GM12878 (cell line): ENCODE measurements at regions not wholly inside any gene's neighbourhood (a gene's known extent, or its start where the extent isn't known, plus 50 kb on each side); places are given as distances from the start of the nearest gene placed in this dataset.

ENCODE experiments used
- BHLHE40 ChIP-seq, 2 experiments: fragments of 450-650 bp in 1 of 2; IDR thresholded peaks; 2 replicates each; pipeline ENCODE4 v1.6.1; 2011 to 2017; ENCODE audit warnings: low read depth in 2 of 2, borderline replicate concordance in 1 of 2, improper control_type of control experiment in 1 of 2, low read length in 1 of 2, mild to moderate bottlenecking in 1 of 2
- CBX3 ChIP-seq: fragments of 200-600 bp; sonication (generic); IDR thresholded peaks from 2 replicates; pipeline ENCODE4 v1.6.1; 2016; ENCODE audit warnings: low read depth, borderline replicate concordance
- CUX1 ChIP-seq: IDR thresholded peaks from 2 replicates; pipeline ENCODE4 v1.6.1; 2012; ENCODE audit warnings: improper control_type of control experiment, low read depth, low read length; ENCODE audit not compliant: insufficient replicate concordance
- ELK1 ChIP-seq: IDR thresholded peaks from 2 replicates; pipeline ENCODE4 v1.6.1; 2012; ENCODE audit warnings: low read depth, low read length, improper control_type of control experiment
- FOXM1 ChIP-seq: IDR thresholded peaks from 2 replicates; pipeline ENCODE4 v1.6.1; 2012; ENCODE audit warnings: low read depth, mild to moderate bottlenecking, inconsistent platforms, low read length, moderate library complexity
- IKZF2 ChIP-seq, 2 experiments: fragments of 450-650 bp; IDR thresholded peaks; 2 replicates each; pipeline ENCODE4 v1.6.1; 2017; ENCODE audit warnings: mild to moderate bottlenecking in 2 of 2, moderate library complexity in 2 of 2
- NKRF ChIP-seq: fragments of 450-650 bp; conservative IDR thresholded peaks from 2 replicates; pipeline ENCODE4 v1.6.1; 2017; ENCODE audit warnings: mild to moderate bottlenecking, moderate library complexity
- PAX8 ChIP-seq: fragments of 450-650 bp; IDR thresholded peaks from 2 replicates; pipeline ENCODE4 v1.6.1; 2017; ENCODE audit warnings: mild to moderate bottlenecking, moderate library complexity
- RAD51 ChIP-seq: fragments of 450-650 bp; IDR thresholded peaks from 2 replicates; pipeline ENCODE4 v1.6.1; 2016; ENCODE audit warnings: moderate library complexity, mild to moderate bottlenecking, inconsistent platforms
- REST ChIP-seq: IDR thresholded peaks from 2 replicates; pipeline ENCODE4 v1.6.1; 2012; ENCODE audit warnings: mild to moderate bottlenecking, low read depth, low read length
- RUNX3 ChIP-seq: IDR thresholded peaks from 2 replicates; pipeline ENCODE4 v1.6.1; 2012; ENCODE audit warnings: low read length, inconsistent platforms
- ZBED1 ChIP-seq: IDR thresholded peaks from 2 replicates; pipeline ENCODE4 v1.6.1; 2016; ENCODE audit warnings: borderline replicate concordance
- ZNF274 ChIP-seq: IDR thresholded peaks from one replicate; pipeline ENCODE4 v1.8.0; 2011; ENCODE audit not compliant: insufficient read length, insufficient read depth
- ZNF687 ChIP-seq: fragments of 450-650 bp; IDR thresholded peaks from 2 replicates; pipeline ENCODE4 v1.6.1; 2017; ENCODE audit warnings: mild to moderate bottlenecking, moderate library complexity

- TF ChIP-seq NKRF: no peak
- TF ChIP-seq IKZF2 (IDR thresholded peaks at IDR 0.05): 0 out of 4 replicates have a peak, but pooled peaks of 1 of the 2 experiments have one; percentile 23
- no peak for TF ChIP-seq RAD51
- no peak for TF ChIP-seq REST
- no peak for TF ChIP-seq PAX8
- no peak for TF ChIP-seq FOXM1
- TF ChIP-seq CUX1: no peak
- peak in 1 of 2 experiments; percentile 11; a peak in 1 of 4 replicates for TF ChIP-seq BHLHE40 (IDR thresholded peaks at IDR 0.05; ENCODE audit: borderline replicate concordance in 1 of 2, low read depth in 2 of 2, low read length in 1 of 2)
- TF ChIP-seq CBX3: no peak
- TF ChIP-seq ELK1: no peak
- TF ChIP-seq ZBED1: no peak
- TF ChIP-seq RUNX3: peak; percentile 59
- no peak for TF ChIP-seq ZNF274
- no peak for TF ChIP-seq ZNF687
Observed at GRCh38 chr9:75455444-75455921, 367.2 kb downstream of the OSTF1 start (continued).
